Brain microvascular endothelial cell (primary cell): ENCODE measurements at regions not wholly inside any gene's neighbourhood (a gene's known extent, or its start where the extent isn't known, plus 50 kb on each side); places are given as distances from the start of the nearest gene placed in this dataset.

Experiments used
- DNase-seq: peaks from one replicate; pipeline ENCODE4 v3.0.0-alpha.2; 2020
- H3K27ac ChIP-seq: fragments of 250-450 bp; sonication (Bioruptor Pico); 2 replicates; pipeline ENCODE4 v1.5.1; 2020; ENCODE audit warnings: mild to moderate bottlenecking, moderate library complexity
- H3K27me3 ChIP-seq: fragments of 250-450 bp; sonication (Bioruptor Pico); replicated peaks from 2 replicates; pipeline ENCODE4 v1.5.1; 2020; ENCODE audit warnings: mild to moderate bottlenecking
- H3K36me3 ChIP-seq: fragments of 250-450 bp; sonication (Bioruptor Pico); replicated peaks from 2 replicates; pipeline ENCODE4 v1.5.1; 2020; ENCODE audit warnings: mild to moderate bottlenecking
- H3K4me3 ChIP-seq: 2 replicates; pipeline ENCODE4 v1.5.1; 2011; ENCODE audit warnings: low read depth, mild to moderate bottlenecking, control low read depth, low read length, moderate library complexity
- in situ Hi-C: cut with HindIII; loops from 2 replicates; pipeline ENCODE4 v1.10.0; 2017; ENCODE audit warnings: low sequenced_read_pairs, low pct_ligation_motif_present
- TF ChIP-seq, protein P1 (sequence below): IDR thresholded peaks from 2 replicates; pipeline ENCODE4 v1.5.1; 2011; ENCODE audit warnings: low read depth, mild to moderate bottlenecking, moderate library complexity, low read length, control low read depth, inconsistent platforms; ENCODE audit errors: missing control alignments

DNA sequence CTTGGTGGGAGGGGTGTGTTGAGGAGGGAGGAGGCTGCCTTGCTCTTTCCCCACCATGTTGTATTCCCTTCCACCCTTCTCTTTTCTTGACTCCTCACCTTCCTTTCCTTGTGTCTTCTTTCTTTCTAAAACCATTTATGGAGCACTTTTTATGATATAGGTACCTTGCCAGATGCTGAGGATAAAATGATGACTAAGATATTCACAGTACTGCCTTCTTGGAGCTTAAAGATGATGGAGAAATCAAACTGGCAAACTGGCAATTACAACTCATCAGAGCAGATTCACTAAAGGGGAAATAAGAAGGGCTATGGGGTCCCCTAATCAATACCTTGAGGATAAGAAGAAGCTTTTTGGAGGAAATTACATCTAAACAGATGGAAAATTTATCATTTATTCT lies 273.2 kb upstream of the MEF2C start:
- Histone ChIP-seq H3K4me3 (no peak overlapping the region), H3K27ac (no peak overlapping the region), H3K36me3 (no peaks in the 10 kb centered on the region), H3K27me3 (no peaks in the 10 kb centered on the region)
- in situ Hi-C loops, result no loop called here
- DNase-seq, result no peak
- TF ChIP-seq, protein P1, sequence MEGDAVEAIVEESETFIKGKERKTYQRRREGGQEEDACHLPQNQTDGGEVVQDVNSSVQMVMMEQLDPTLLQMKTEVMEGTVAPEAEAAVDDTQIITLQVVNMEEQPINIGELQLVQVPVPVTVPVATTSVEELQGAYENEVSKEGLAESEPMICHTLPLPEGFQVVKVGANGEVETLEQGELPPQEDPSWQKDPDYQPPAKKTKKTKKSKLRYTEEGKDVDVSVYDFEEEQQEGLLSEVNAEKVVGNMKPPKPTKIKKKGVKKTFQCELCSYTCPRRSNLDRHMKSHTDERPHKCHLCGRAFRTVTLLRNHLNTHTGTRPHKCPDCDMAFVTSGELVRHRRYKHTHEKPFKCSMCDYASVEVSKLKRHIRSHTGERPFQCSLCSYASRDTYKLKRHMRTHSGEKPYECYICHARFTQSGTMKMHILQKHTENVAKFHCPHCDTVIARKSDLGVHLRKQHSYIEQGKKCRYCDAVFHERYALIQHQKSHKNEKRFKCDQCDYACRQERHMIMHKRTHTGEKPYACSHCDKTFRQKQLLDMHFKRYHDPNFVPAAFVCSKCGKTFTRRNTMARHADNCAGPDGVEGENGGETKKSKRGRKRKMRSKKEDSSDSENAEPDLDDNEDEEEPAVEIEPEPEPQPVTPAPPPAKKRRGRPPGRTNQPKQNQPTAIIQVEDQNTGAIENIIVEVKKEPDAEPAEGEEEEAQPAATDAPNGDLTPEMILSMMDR, result no peak

DNA sequence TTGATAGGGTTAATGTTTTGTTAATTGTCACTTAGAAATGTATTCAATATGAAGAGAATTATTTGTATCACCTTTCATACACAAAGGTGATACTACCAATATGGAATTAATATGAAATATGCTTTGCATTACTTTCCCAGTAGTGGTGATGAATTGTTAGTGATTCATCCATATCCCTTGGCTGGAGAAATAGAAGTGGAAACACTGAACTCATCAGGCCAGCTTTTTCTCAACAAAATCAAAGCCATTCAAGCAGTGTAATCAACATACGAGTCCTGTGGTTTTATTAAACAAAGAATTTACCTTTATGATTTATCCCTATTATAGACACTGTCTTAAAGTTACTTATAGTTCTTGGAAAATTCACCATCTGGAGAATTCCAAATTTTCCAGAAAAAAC lies 264.0 kb upstream of the MEF2C start:
- Histone ChIP-seq H3K36me3 (no peaks in the 10 kb centered on the region), H3K4me3 (no peak overlapping the region), H3K27ac (no peak overlapping the region), H3K27me3 (no peaks in the 10 kb centered on the region)
- in situ Hi-C loops, result no loop called here
- no peak for DNase-seq
- TF ChIP-seq, protein P1, result no peak

DNA sequence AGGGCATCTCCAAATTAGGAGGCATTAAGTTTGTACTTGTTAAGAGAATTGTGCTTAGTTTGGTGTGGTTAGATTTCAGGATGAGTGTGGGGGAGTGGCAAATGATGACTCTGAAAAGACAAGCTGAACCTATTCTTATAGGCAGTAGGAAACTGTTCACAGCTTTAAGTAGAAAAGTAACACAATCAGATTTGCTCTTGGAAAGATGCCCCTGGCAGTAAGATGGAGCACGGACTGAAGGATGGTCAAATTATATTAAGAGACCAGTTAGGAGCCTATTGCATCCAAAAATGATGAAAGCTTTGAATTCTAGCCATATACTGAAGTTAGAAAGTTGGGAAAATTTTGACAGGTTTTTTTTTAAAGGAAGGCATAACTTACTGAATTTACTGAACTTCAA lies 254.2 kb upstream of the MEF2C start:
- Histone ChIP-seq H3K4me3 (no peak overlapping the region), H3K27ac (no peak overlapping the region), H3K27me3 (no peaks in the 10 kb centered on the region), H3K36me3 (no peaks in the 10 kb centered on the region)
- no peak for DNase-seq
- in situ Hi-C loops, result no loop called here
- TF ChIP-seq, protein P1, result no peak

DNA sequence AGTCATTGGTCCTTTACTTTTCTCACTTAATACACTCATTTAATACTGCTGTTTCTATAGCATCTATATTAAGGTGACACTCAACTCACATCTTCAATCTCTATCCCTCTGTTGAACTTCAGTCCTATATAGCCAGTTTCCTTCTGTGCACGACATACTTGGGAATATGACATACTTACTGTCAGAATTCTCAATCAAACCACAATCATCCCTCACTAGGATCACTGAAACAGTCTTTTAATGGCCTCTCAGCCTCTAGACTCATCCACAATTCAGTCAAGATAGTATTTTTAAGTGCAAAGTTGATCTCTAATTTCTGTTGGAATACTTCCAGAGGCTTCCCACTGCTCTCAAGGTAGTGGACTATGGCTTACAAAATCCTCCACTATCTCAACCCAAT lies 251.0 kb upstream of the MEF2C start:
- H3K36me3 ChIP-seq, result no peaks in the 10 kb centered on the region
- H3K27ac ChIP-seq, result no peak overlapping the region
- H3K4me3 ChIP-seq, result no peak overlapping the region
- in situ Hi-C loops, result no loop called here
- DNase-seq, result no peak
- TF ChIP-seq, protein P1, result no peak
- no peaks in the 10 kb centered on the region for H3K27me3 ChIP-seq

DNA sequence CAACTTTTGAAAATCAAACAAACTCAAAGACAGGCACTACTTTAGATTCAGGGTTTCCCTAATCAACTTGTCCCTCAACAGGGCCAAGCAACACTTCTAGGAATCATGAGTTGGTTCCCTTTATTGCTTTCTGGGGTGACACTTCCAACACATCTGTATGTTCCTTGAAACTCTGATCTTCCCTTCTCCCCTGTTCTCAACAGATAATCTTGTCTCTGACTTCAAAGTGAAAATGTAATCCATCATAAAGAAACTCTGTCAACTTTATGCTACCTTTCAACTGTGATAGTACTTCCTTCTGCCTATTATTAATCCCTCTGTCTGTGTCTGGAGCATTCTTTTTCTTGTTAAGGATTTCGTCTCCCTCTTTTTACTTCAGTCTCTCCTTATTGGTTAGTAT lies 250.1 kb upstream of the MEF2C start:
- H3K4me3 ChIP-seq, result no peak overlapping the region
- no peak for DNase-seq
- TF ChIP-seq, protein P1, result no peak
- no peaks in the 10 kb centered on the region for H3K27me3 ChIP-seq
- H3K36me3 ChIP-seq, result no peaks in the 10 kb centered on the region
- no peak overlapping the region for H3K27ac ChIP-seq
- in situ Hi-C loops, result no loop called here

DNA sequence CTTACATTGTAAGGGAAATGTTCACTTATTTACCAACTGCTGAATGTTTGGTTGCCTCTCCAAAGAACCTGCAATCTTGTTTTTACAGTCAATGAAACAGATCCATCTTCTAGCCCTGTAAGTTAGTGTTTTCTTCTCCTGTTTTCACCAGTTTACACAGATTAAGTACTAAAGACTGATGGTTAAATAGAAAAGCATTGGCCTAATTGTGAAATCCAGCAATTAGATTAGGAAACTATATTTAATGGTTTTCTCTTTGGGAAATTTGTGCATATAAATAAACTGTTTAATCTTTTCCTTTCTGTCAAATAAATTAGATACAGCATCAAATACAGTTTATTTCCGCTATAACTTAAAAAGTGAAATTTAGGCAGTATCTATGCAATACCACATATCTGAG lies 247.9 kb upstream of the MEF2C start:
- TF ChIP-seq, protein P1, result no peak
- in situ Hi-C loops, result no loop called here
- H3K27me3 ChIP-seq, result no peaks in the 10 kb centered on the region
- no peak overlapping the region for H3K27ac ChIP-seq
- H3K36me3 ChIP-seq, result no peaks in the 10 kb centered on the region
- H3K4me3 ChIP-seq, result no peak overlapping the region
- no peak for DNase-seq
